ENCODE measurements at regions not wholly inside any gene's neighbourhood (a gene's known extent, or its start where the extent isn't known, plus 50 kb on each side); places are given as distances from the start of the nearest gene placed in this dataset.

GRCh38 chr7:35405461-35405860, 151.6 kb upstream of the TBX20 start:
- DNase-seq (ENCODE audit: low read depth) (no peak), FAIRE-seq (no peak)
- H2AFZ ChIP-seq (ENCODE audit: low read depth, low read length) = no peak overlapping the region
- no peak overlapping the region for H3K4me2 ChIP-seq (ENCODE audit: low read length)
- H3K79me2 ChIP-seq (ENCODE audit: insufficient read depth, low read length) = no peaks in the 10 kb centered on the region
- Mint-ChIP-seq H3K9me3 (ENCODE audit: unreplicated experiment) (peaks cover 2% of the 10 kb centered on the region), H3K27ac (ENCODE audit: unreplicated experiment) (no peak overlapping the region), H3K4me3 (ENCODE audit: unreplicated experiment) (no peak overlapping the region), H3K36me3 (ENCODE audit: low read depth, unreplicated experiment) (no peaks in the 10 kb centered on the region), H3K27me3 (ENCODE audit: low read depth, unreplicated experiment) (peaks cover 19% of the 10 kb centered on the region), H3K4me1 (ENCODE audit: low read depth, unreplicated experiment) (no peaks in the 10 kb centered on the region)
- no peak overlapping the region for H3K9ac ChIP-seq (ENCODE audit: low read length)
- H3K4me3 ChIP-seq (ENCODE audit: insufficient read depth, low read depth, low read length) = no peak overlapping the region
- TF ChIP-seq CTCF (IDR thresholded peaks at IDR 0.05; ENCODE audit: insufficient read depth, low read depth, low read length) (no peak), EZH2 (IDR thresholded peaks at IDR 0.05; ENCODE audit: insufficient read depth, low read length) (no peak)
- H3K27ac ChIP-seq (ENCODE audit: low read depth, low read length) = no peak overlapping the region
- H3K27me3 ChIP-seq (ENCODE audit: insufficient read depth, low read length) = no peaks in the 10 kb centered on the region
- no peaks in the 10 kb centered on the region for H4K20me1 ChIP-seq (ENCODE audit: insufficient read depth, low read length)
- H3K36me3 ChIP-seq (ENCODE audit: insufficient read depth, low read length) = no peaks in the 10 kb centered on the region
- no peaks in the 10 kb centered on the region for H3K4me1 ChIP-seq (ENCODE audit: insufficient read depth, low read length)
- peaks cover 2% of the 10 kb centered on the region for H3K9me3 ChIP-seq (ENCODE audit: insufficient read depth, low read depth, low read length)

GRCh38 chr7:35401217-35401879, 147.4 kb upstream of the TBX20 start:
- Histone ChIP-seq H3K4me3 (ENCODE audit: insufficient read depth, low read depth, low read length) (no peak overlapping the region), H3K4me1 (ENCODE audit: insufficient read depth, low read length) (no peaks in the 10 kb centered on the region), H3K27ac (ENCODE audit: low read depth, low read length) (no peak overlapping the region), H2AFZ (ENCODE audit: low read depth, low read length) (no peak overlapping the region), H3K79me2 (ENCODE audit: insufficient read depth, low read length) (no peaks in the 10 kb centered on the region), H3K9me3 (ENCODE audit: insufficient read depth, low read depth, low read length) (no peaks in the 10 kb centered on the region), H3K4me2 (ENCODE audit: low read length) (no peak overlapping the region), H3K27me3 (ENCODE audit: insufficient read depth, low read length) (no peaks in the 10 kb centered on the region), H3K36me3 (ENCODE audit: insufficient read depth, low read length) (no peaks in the 10 kb centered on the region), H3K9ac (ENCODE audit: low read length) (no peak overlapping the region), H4K20me1 (ENCODE audit: insufficient read depth, low read length) (no peaks in the 10 kb centered on the region)
- H3K4me1 Mint-ChIP-seq (ENCODE audit: low read depth, unreplicated experiment) = no peaks in the 10 kb centered on the region
- no peak overlapping the region for H3K4me3 Mint-ChIP-seq (ENCODE audit: unreplicated experiment)
- FAIRE-seq (no peak), DNase-seq (ENCODE audit: low read depth) (no peak)
- H3K36me3 Mint-ChIP-seq (ENCODE audit: low read depth, unreplicated experiment) = no peaks in the 10 kb centered on the region
- TF ChIP-seq CTCF (IDR thresholded peaks at IDR 0.05; ENCODE audit: insufficient read depth, low read depth, low read length) = no peak
- no peak for TF ChIP-seq EZH2 (IDR thresholded peaks at IDR 0.05; ENCODE audit: insufficient read depth, low read length)
- no peaks in the 10 kb centered on the region for H3K9me3 Mint-ChIP-seq (ENCODE audit: unreplicated experiment)
- H3K27ac Mint-ChIP-seq (ENCODE audit: unreplicated experiment) = no peak overlapping the region
- H3K27me3 Mint-ChIP-seq (ENCODE audit: low read depth, unreplicated experiment) = peaks cover 18% of the 10 kb centered on the region

- Histone ChIP-seq H3K9ac (ENCODE audit: low read length) (no peak overlapping the region), H4K20me1 (ENCODE audit: insufficient read depth, low read length) (no peaks in the 10 kb centered on the region), H3K27me3 (ENCODE audit: insufficient read depth, low read length) (no peaks in the 10 kb centered on the region), H3K4me1 (ENCODE audit: insufficient read depth, low read length) (no peaks in the 10 kb centered on the region), H3K9me3 (ENCODE audit: insufficient read depth, low read depth, low read length) (no peaks in the 10 kb centered on the region), H3K4me2 (ENCODE audit: low read length) (no peak overlapping the region), H2AFZ (ENCODE audit: low read depth, low read length) (no peak overlapping the region), H3K36me3 (ENCODE audit: insufficient read depth, low read length) (no peaks in the 10 kb centered on the region), H3K27ac (ENCODE audit: low read depth, low read length) (no peak overlapping the region), H3K79me2 (ENCODE audit: insufficient read depth, low read length) (no peaks in the 10 kb centered on the region), H3K4me3 (ENCODE audit: insufficient read depth, low read depth, low read length) (no peak overlapping the region)
- TF ChIP-seq CTCF (IDR thresholded peaks at IDR 0.05; ENCODE audit: insufficient read depth, low read depth, low read length) = no peak
- no peak for TF ChIP-seq EZH2 (IDR thresholded peaks at IDR 0.05; ENCODE audit: insufficient read depth, low read length)
- FAIRE-seq (no peak), DNase-seq (ENCODE audit: low read depth) (no peak)
- Mint-ChIP-seq H3K27me3 (ENCODE audit: low read depth, unreplicated experiment) (peaks cover 22% of the 10 kb centered on the region), H3K4me3 (ENCODE audit: unreplicated experiment) (no peak overlapping the region), H3K4me1 (ENCODE audit: low read depth, unreplicated experiment) (no peaks in the 10 kb centered on the region), H3K36me3 (ENCODE audit: low read depth, unreplicated experiment) (no peaks in the 10 kb centered on the region), H3K9me3 (ENCODE audit: unreplicated experiment) (no peaks in the 10 kb centered on the region), H3K27ac (ENCODE audit: unreplicated experiment) (no peak overlapping the region)
Observed at GRCh38 chr7:35399840-35400239, 145.9 kb upstream of the TBX20 start.
